ENCODE measurements at regions not wholly inside any gene's neighbourhood (a gene's known extent, or its start where the extent isn't known, plus 50 kb on each side); places are given as distances from the start of the nearest gene placed in this dataset.

DNA sequence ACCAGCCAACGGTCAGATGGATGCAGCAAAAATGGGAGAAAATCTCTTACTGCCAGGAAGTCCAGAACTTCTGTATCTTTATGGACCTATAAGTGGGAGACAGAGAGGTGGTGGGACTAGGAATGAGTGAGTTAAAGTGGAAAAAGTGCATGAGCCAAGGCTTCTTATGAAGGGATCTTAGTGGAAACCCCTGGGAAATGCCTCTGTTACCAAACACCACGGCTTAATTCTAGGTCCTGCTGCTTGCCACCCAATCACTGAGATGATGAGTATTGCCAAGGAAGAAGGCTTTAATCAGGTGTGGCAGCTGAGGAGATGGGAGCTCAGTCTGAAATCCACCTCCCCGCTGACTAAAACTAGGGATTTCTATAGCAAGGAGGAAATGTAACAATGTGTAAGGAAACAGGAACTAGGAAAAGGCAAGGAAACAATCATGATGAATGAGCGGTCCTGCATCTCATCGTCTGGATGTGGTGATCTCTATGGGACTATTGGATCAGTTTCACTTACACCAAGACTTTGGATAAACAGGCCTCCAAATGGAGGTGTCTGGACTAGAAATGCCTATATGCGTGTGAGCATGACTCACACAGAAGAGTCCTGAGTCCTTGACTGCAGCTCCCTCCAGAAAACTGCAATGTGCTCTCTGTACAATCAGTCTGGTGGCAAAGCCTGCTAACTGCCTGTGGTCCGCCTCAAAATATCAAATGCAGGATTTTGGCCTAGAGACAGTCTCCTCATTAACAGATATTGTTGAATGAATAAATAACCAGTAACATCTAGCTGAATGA is 98.2 kb upstream of the PRR16 start:
- no peak for TF ChIP-seq POLR2A (IDR thresholded peaks at IDR 0.05)
- TF ChIP-seq, protein P1, sequence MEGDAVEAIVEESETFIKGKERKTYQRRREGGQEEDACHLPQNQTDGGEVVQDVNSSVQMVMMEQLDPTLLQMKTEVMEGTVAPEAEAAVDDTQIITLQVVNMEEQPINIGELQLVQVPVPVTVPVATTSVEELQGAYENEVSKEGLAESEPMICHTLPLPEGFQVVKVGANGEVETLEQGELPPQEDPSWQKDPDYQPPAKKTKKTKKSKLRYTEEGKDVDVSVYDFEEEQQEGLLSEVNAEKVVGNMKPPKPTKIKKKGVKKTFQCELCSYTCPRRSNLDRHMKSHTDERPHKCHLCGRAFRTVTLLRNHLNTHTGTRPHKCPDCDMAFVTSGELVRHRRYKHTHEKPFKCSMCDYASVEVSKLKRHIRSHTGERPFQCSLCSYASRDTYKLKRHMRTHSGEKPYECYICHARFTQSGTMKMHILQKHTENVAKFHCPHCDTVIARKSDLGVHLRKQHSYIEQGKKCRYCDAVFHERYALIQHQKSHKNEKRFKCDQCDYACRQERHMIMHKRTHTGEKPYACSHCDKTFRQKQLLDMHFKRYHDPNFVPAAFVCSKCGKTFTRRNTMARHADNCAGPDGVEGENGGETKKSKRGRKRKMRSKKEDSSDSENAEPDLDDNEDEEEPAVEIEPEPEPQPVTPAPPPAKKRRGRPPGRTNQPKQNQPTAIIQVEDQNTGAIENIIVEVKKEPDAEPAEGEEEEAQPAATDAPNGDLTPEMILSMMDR (IDR thresholded peaks at IDR 0.05), result no peak

All from right lobe of liver (tissue), 4 donors.